ENCODE measurements at regions not wholly inside any gene's neighbourhood (a gene's known extent, or its start where the extent isn't known, plus 50 kb on each side); places are given as distances from the start of the nearest gene placed in this dataset.
"Not testable (repeated sequence)": the region's sequence is repeated elsewhere in the genome, so short reads cannot be mapped to it uniquely, and the experiment has no call there.

- H3K4me1 ChIP-seq (ENCODE audit: insufficient read depth, low read length, severe bottlenecking): no peaks in the 10 kb centered on the region
- H3K9me2 ChIP-seq (ENCODE audit: low read depth, low read length): no peaks in the 10 kb centered on the region
- no peaks in the 10 kb centered on the region for H4K20me1 ChIP-seq (ENCODE audit: insufficient read depth, low read length)
- no peak overlapping the region for H3K4me3 ChIP-seq (ENCODE audit: low read depth, low read length, poor library complexity, severe bottlenecking)
- TF ChIP-seq EZH2 (IDR thresholded peaks at IDR 0.05; ENCODE audit: borderline replicate concordance, low read length) (no peak), CTCF (IDR thresholded peaks at IDR 0.05; ENCODE audit: low read length) (no peak)
- H3K4me2 ChIP-seq (ENCODE audit: low read length): no peak overlapping the region
- H3K9ac ChIP-seq (ENCODE audit: low read length): no peak overlapping the region
- no peaks in the 10 kb centered on the region for H3K79me2 ChIP-seq (ENCODE audit: insufficient read depth, low read length)
- H3F3A ChIP-seq (ENCODE audit: insufficient read depth, low read length): no peaks in the 10 kb centered on the region
- no peak overlapping the region for H3K27ac ChIP-seq (ENCODE audit: low read depth, low read length, poor library complexity, severe bottlenecking)
- H3K27me3 ChIP-seq (ENCODE audit: insufficient read depth, low read length): no peaks in the 10 kb centered on the region
- H2AFZ ChIP-seq (ENCODE audit: low read length): no peak overlapping the region
- no peaks in the 10 kb centered on the region for H3K36me3 ChIP-seq (ENCODE audit: insufficient read depth, low read length)
- no peaks in the 10 kb centered on the region for H3K9me3 ChIP-seq (ENCODE audit: low read length)
These were observed 151.7 kb downstream of the SOD2 start for GRCh38 chr6:159541296-159541695.

- H3K9me3 ChIP-seq (ENCODE audit: low read length): no peaks in the 10 kb centered on the region
- H3K4me1 ChIP-seq (ENCODE audit: insufficient read depth, low read length, severe bottlenecking): no peaks in the 10 kb centered on the region
- H3K4me3 ChIP-seq (ENCODE audit: low read depth, low read length, poor library complexity, severe bottlenecking): no peak overlapping the region
- no peak overlapping the region for H3K9ac ChIP-seq (ENCODE audit: low read length)
- H4K20me1 ChIP-seq (ENCODE audit: insufficient read depth, low read length): no peaks in the 10 kb centered on the region
- no peaks in the 10 kb centered on the region for H3K27me3 ChIP-seq (ENCODE audit: insufficient read depth, low read length)
- H3K9me2 ChIP-seq (ENCODE audit: low read depth, low read length): no peaks in the 10 kb centered on the region
- no peaks in the 10 kb centered on the region for H3F3A ChIP-seq (ENCODE audit: insufficient read depth, low read length)
- no peaks in the 10 kb centered on the region for H3K79me2 ChIP-seq (ENCODE audit: insufficient read depth, low read length)
- no peak overlapping the region for H3K4me2 ChIP-seq (ENCODE audit: low read length)
- H2AFZ ChIP-seq (ENCODE audit: low read length): no peak overlapping the region
- H3K27ac ChIP-seq (ENCODE audit: low read depth, low read length, poor library complexity, severe bottlenecking): no peak overlapping the region
- H3K36me3 ChIP-seq (ENCODE audit: insufficient read depth, low read length): no peaks in the 10 kb centered on the region
- TF ChIP-seq CTCF (IDR thresholded peaks at IDR 0.05; ENCODE audit: low read length) (no peak), EZH2 (IDR thresholded peaks at IDR 0.05; ENCODE audit: borderline replicate concordance, low read length) (no peak)
These were observed 152.2 kb downstream of the SOD2 start for GRCh38 chr6:159540883-159541282.

GRCh38 chr6:159540152-159540551 lies 152.9 kb downstream of the SOD2 start:
- H3K9ac ChIP-seq (ENCODE audit: low read length): no peak overlapping the region
- H3K4me2 ChIP-seq (ENCODE audit: low read length): no peak overlapping the region
- H4K20me1 ChIP-seq (ENCODE audit: insufficient read depth, low read length): no peaks in the 10 kb centered on the region
- H3F3A ChIP-seq (ENCODE audit: insufficient read depth, low read length): no peaks in the 10 kb centered on the region
- H2AFZ ChIP-seq (ENCODE audit: low read length): no peak overlapping the region
- TF ChIP-seq CTCF (IDR thresholded peaks at IDR 0.05; ENCODE audit: low read length): peak; percentile 50
- no peak for TF ChIP-seq EZH2 (IDR thresholded peaks at IDR 0.05; ENCODE audit: borderline replicate concordance, low read length)
- H3K4me1 ChIP-seq (ENCODE audit: insufficient read depth, low read length, severe bottlenecking): no peaks in the 10 kb centered on the region
- no peaks in the 10 kb centered on the region for H3K79me2 ChIP-seq (ENCODE audit: insufficient read depth, low read length)
- no peak overlapping the region for H3K27ac ChIP-seq (ENCODE audit: low read depth, low read length, poor library complexity, severe bottlenecking)
- no peaks in the 10 kb centered on the region for H3K36me3 ChIP-seq (ENCODE audit: insufficient read depth, low read length)
- no peaks in the 10 kb centered on the region for H3K9me3 ChIP-seq (ENCODE audit: low read length)
- no peak overlapping the region for H3K4me3 ChIP-seq (ENCODE audit: low read depth, low read length, poor library complexity, severe bottlenecking)
- no peaks in the 10 kb centered on the region for H3K27me3 ChIP-seq (ENCODE audit: insufficient read depth, low read length)
- no peaks in the 10 kb centered on the region for H3K9me2 ChIP-seq (ENCODE audit: low read depth, low read length)

- H2AFZ ChIP-seq (ENCODE audit: low read length); H3F3A ChIP-seq (ENCODE audit: insufficient read depth, low read length); H3K79me2 ChIP-seq (ENCODE audit: insufficient read depth, low read length); H3K9me2 ChIP-seq (ENCODE audit: low read depth, low read length); H3K27me3 ChIP-seq (ENCODE audit: insufficient read depth, low read length); H3K4me1 ChIP-seq (ENCODE audit: insufficient read depth, low read length, severe bottlenecking); H3K27ac ChIP-seq (ENCODE audit: low read depth, low read length, poor library complexity, severe bottlenecking); H3K4me2 ChIP-seq (ENCODE audit: low read length); H3K9ac ChIP-seq (ENCODE audit: low read length); H3K4me3 ChIP-seq (ENCODE audit: low read depth, low read length, poor library complexity, severe bottlenecking); H4K20me1 ChIP-seq (ENCODE audit: insufficient read depth, low read length); H3K9me3 ChIP-seq (ENCODE audit: low read length); H3K36me3 ChIP-seq (ENCODE audit: insufficient read depth, low read length): not testable (repeated sequence)
These were observed 155.0 kb downstream of the SOD2 start for GRCh38 chr6:159538031-159538430.
